ENCODE measurements at regions not wholly inside any gene's neighbourhood (a gene's known extent, or its start where the extent isn't known, plus 50 kb on each side); places are given as distances from the start of the nearest gene placed in this dataset.
A peak's percentile ranks its signal among the peaks of the same experiment; 100 is the strongest.
"Not testable (repeated sequence)": the region's sequence is repeated elsewhere in the genome, so short reads cannot be mapped to it uniquely, and the experiment has no call there.

DNA sequence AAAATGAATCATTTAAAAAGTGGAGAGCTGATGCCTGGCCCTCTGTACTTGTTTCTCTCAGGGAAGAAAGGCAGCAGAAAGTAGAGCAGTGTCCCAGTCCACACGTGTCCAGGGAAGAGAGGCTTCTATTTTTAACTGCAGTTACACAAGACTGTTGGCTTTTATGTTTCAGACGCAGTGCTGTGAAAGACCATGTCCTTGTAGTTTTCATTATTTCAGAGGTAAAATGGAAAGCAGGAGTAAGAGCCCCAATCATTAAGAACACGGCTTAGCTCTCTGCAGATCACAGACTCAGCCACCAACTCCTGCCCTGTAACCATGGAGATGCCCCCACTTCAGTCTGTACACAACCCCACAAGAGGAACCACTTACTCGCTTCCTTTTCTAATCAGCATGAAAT is 336.3 kb downstream of the DAD1 start:
- DNase-seq (ENCODE audit: low spot score): no peak

DNA sequence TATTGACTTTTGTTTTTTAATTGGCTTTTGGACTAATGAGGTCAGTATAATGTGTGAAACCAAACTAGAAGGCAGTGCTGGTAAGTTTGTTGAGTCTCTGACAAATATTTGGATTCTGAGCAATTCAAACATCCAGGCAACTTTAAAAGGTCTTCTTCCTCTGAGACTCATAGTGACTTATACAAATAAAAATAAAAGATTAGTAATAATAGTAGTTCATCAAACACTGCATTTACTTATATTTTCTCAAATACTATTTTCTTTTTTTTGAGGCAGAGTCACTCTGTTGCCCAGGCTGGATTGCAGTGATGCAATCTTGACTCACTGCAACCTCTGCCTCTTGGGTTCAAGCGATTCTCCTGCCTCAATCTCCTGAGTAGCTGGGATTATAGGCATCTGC is 337.9 kb downstream of the DAD1 start:
- no peak for DNase-seq (ENCODE audit: low spot score)

DNA sequence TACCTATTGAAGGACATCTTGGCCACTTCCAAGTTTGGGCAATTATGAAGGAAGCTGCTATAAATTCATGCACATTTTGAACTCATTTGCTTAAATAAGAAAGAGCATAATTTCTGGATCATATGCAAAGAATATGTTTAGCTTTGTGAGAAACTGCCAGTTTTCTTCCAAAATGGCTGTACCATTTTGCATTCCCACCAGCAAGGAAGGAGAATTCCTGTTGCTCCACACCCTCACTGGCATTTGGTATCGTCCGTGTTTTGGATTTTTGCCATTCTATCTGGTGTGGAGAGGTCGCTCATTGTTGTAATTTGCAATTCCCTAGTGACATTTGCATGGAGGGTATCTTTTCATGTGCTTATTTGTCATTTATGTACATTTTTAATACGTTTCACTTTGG is 339.3 kb downstream of the DAD1 start:
- no peak for DNase-seq (ENCODE audit: low spot score)

- no peak for DNase-seq (ENCODE audit: low spot score)
Measured at GRCh38 chr14:22243971-22244581, 344.9 kb downstream of the DAD1 start.

- DNase-seq (ENCODE audit: low spot score): not testable (repeated sequence)
Measured at GRCh38 chr14:22238320-22238719, 350.7 kb downstream of the DAD1 start.

- no peak for DNase-seq (ENCODE audit: low spot score)
Measured at GRCh38 chr14:22233377-22233776, 355.6 kb downstream of the DAD1 start.

DNA sequence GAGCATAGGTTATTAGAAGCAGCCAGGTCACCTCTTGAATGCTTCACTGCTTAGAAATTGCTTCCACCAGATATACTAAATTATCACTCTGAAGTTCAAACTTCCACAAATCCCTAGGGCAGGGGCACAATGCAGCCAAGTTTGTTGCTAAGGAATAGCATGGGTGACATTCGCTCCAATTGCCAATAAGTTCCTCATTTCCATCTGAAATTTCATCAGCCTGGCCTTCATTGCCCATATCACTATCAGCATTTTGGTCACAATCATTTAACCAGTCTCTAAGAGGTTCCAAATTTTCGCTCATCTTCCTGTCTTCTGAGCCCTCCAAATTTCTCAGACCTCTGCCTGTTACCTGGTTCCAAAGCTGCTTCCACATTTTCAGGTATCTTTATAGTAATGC is 356.1 kb downstream of the DAD1 start:
- DNase-seq (ENCODE audit: low spot score): no peak

DNA sequence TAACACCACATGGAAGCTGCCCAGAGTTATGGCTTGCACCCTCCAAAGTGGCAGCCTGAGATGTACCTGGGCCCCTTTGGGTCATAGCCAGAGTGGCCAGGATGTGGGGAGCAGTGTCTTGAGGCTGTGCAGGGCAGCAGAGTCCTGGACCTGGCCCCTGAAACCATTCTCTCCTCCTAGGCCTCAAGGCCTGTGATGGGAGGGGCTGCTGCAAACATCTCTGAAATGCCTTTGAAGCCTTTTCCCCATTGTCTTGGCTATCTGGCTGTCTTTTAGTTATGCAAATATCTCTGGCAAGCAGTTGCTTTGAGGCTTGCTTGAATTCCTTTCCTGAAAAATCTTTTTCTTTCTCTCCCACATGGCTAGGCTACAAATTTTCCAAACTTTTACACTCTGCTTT is 356.5 kb downstream of the DAD1 start:
- no peak for DNase-seq (ENCODE audit: low spot score)

DNA sequence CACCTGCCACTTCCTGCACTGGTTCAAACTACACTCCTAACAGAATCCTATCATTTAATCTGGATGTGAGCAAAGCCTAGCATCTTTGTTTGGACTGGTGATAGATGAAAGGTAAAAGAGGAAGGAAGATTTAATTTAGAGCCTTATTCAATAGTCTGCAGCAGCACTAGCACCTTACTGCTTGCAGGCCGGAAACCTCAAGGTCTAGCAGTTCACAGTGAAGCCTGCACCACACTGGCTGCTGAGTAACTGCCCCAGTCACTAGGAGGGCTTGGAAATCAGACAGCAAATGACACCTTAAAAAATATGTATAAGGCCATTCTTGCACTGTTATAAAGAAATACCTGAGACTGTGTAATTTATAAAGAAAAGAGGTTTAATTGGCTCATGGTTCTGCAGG is 358.0 kb downstream of the DAD1 start:
- peak; percentile 49 for DNase-seq (ENCODE audit: low spot score)

GRCh38 chr14:22230517-22230916 is 358.5 kb downstream of the DAD1 start:
- no peak for DNase-seq (ENCODE audit: low spot score)

- no peak for DNase-seq (ENCODE audit: low spot score)
Measured at GRCh38 chr14:22227084-22227483, 361.9 kb downstream of the DAD1 start.

DNA sequence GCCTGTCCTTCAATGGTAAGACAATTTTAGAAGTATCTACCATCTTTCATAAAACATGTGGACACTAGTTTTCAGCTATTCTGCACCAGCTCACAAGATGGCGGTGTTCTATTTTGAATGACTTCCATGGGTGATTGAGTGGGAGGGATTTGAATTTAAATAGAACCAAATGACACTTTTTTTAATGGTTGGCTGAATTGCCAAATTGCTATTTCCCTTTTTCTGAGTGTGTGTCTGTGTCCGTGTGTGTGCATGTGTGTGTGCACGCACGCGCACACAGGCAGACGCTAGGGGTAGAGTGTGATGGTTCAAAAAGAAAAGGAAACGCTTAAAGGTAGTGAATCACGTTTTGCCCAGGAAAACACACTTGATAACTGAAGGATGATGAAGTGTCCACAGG is 362.6 kb downstream of the DAD1 start:
- DNase-seq (ENCODE audit: low spot score): peak; percentile 53

- no peak for DNase-seq (ENCODE audit: low spot score)
Measured at GRCh38 chr14:22225516-22226140, 363.4 kb downstream of the DAD1 start.

- DNase-seq (ENCODE audit: low spot score): peak; percentile 40
Measured at GRCh38 chr14:22221508-22221907, 367.5 kb downstream of the DAD1 start.

DNA sequence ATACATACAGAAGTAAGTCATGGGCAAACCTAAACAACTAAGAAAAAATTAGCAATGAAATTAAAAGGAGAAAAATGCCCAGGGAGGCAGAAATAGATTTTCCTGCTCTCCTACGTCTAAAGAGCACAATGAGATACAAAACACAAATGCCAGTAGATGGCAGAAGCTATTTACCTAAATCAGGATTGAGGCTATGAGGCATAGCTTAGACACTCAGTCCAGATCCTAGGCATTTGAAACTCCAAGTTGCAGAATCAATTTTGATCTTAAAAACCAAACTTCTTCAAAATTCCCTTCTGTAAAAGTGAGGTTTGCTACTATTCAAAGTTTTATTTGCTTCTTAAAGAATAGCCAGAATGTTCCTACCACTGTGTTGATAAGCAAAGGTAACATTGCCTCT is 368.6 kb downstream of the DAD1 start:
- no peak for DNase-seq (ENCODE audit: low spot score)

GRCh38 chr14:22218728-22219127 is 370.3 kb downstream of the DAD1 start:
- no peak for DNase-seq (ENCODE audit: low spot score)

DNA sequence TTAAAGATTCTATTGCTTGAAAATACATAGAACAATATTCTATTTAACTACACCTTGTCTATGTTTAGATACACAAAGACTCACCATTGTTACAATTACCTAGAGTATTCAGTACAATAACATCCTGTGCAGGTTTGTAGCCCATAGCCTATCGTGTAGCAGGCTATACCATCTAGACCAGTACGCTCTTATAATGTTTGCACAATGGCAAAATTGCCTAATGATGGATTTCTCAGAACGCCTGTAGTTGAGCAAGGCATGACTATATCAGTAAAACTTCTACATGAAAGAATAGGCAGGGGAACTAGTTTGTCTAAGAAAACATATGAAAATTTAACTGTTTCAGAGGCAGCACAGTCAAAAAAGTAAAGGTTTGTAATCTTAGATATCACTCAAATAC is 375.9 kb downstream of the DAD1 start:
- DNase-seq (ENCODE audit: low spot score): no peak

DNA sequence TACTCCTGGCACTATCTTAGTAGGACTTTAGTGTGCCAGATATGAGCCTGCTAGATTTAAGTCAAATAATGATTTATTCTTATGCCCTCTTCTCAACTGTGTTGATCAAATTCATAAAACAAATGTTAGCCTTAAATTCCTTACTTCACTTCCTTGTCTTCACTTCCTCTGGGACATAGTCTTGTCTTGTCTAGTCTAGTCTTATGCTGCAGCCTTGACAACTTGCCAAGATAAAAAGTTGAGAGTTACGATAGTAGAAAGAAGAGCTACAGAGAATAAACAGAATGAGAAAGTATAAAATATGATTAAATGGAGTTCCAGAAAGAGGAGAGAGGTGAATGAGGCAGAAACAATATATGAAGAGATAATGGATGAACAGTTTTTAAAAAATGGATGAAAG is 378.1 kb downstream of the DAD1 start:
- DNase-seq (ENCODE audit: low spot score): no peak

DNA sequence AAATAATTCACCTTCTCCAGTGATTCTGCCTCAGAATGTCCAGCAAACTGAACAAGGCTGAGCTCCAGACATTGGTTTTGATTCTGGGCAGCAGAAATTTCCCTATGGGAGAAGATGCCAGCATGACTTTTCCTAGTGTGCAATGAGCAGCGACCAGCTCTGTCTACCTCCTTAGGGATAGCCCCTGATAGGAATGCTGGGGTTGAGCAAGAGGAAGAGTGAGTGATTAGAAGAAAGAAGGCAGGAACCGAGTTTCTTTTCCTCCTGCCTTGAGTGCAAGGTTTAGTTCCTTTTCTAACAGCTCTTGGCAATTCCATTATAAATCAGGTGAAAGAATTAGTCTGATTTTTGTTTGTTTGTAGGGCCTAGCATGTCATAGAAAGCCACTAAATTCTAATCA is 379.0 kb downstream of the DAD1 start:
- DNase-seq (ENCODE audit: low spot score): no peak

DNA sequence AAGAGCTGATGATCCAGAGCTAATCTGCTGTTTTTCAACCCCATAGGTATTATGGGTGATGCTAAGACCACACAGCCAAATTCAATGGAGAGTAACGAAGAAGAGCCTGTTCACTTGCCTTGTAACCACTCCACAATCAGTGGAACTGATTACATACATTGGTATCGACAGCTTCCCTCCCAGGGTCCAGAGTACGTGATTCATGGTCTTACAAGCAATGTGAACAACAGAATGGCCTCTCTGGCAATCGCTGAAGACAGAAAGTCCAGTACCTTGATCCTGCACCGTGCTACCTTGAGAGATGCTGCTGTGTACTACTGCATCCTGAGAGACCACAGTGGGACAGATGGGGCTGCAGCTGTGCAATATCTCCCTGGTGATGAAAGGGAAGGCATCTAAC is 386.0 kb downstream of the DAD1 start:
- DNase-seq (ENCODE audit: low spot score): no peak

GRCh38 chr14:22202313-22202712 is 386.7 kb downstream of the DAD1 start:
- no peak for DNase-seq (ENCODE audit: low spot score)

- DNase-seq (ENCODE audit: low spot score): peak; percentile 31
Measured at GRCh38 chr14:22200977-22201605, 387.9 kb downstream of the DAD1 start.

GRCh38 chr14:22200131-22200530 is 388.9 kb downstream of the DAD1 start:
- not testable (repeated sequence) for DNase-seq (ENCODE audit: low spot score)

DNA sequence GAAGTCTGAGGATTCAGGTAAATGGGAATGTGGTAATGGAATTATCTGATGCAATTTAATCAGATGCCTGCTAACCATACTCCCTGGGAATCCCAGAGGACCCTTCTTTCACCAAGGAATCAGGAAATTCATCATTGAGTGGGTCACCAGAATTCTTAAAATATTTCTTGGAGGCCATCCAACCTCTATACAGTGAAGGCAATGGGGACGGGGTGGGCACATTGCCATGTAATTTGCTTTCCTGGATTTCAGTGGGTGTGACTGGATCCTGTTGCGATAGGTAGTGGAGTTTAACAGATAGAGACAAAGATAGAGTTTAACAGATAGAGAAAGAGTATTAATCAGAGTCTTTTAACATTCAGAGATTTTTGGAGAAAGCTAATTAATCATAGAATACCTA is 394.4 kb downstream of the DAD1 start:
- DNase-seq (ENCODE audit: low spot score): no peak

Measured in germinal center (tissue), 1 donor.